ENCODE measurements at regions not wholly inside any gene's neighbourhood (a gene's known extent, or its start where the extent isn't known, plus 50 kb on each side); places are given as distances from the start of the nearest gene placed in this dataset.

DNA sequence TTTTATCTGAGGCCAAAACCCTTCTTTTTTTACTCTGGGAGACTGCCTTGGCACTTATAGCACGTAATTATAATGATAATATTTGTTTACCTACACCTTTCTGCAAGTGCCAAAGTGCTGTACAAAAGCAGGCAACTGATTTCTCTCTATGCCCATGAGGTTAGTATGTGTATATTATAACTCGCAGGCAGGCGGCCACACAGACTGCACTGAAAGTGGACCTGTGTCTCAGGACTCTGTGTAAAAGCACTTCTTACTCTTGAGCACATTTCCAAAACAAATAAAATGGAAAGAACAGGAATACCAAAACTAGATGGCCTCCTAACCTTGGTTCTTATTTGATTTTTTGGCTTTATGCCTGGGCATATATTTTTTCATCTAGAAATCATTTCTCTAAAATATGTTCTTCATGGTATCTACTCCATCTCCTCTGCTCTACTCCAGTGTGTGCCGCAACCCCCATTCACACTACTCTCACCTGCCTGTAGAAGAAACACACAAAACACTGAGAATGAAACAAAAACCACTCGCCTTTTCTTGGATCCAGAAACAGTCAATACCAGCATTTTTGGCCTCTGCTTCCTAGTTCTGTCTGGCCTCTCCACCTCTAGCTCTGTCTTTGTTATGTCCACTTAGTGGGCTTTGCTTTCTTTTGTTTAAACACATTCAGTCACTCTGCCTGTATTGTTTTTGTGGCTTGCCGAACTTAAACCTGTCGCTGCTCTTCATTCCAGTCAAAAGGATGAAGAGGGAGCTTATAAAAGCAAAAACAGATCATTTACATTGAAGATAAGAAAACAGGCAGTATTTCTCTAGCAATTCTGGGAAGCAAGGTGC, 934.5 kb upstream of the TENM3 start:
- DNase-seq, result no peak
- 60% methylated on average over 1 of the region's 7 CpGs for WGBS (ENCODE audit: insufficient coverage, low lambda C conversion rate)
- no peaks in the 10 kb centered on the region for H3K9me3 ChIP-seq (ENCODE audit: control insufficient read depth, low read depth, low read length)
- no peak overlapping the region for H3K27ac ChIP-seq (ENCODE audit: low read length)
- H3K4me3 ChIP-seq (ENCODE audit: low read length), result no peak overlapping the region
- no peaks in the 10 kb centered on the region for H3K36me3 ChIP-seq (ENCODE audit: control insufficient read depth, insufficient read depth, low read length)
- H3K4me1 ChIP-seq (ENCODE audit: control insufficient read depth, insufficient read depth, low read length), result no peaks in the 10 kb centered on the region
- H3K27me3 ChIP-seq (ENCODE audit: control insufficient read depth, insufficient read depth, low read length), result no peaks in the 10 kb centered on the region

DNA sequence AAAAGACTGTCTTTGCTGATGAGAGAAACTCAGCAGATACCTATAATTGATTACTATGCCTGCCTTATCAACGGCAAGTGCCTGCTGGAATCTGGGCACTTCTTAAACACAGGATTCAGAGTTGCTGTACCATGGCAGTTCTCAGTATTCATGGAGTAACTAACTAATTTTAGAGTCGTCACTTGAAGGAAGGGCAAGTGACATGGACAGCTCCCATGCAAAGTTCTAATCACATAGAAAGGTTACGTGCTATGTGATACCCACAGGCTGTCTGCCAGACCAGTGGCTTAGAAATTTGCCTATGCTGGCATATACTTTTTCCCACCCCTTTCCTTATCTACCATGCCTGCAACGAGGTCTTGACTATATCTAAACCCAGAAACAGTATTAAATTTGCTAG, 931.1 kb upstream of the TENM3 start:
- no peak for DNase-seq
- Histone ChIP-seq H3K36me3 (ENCODE audit: control insufficient read depth, insufficient read depth, low read length) (no peaks in the 10 kb centered on the region), H3K4me3 (ENCODE audit: low read length) (no peak overlapping the region), H3K27ac (ENCODE audit: low read length) (no peak overlapping the region), H3K27me3 (ENCODE audit: control insufficient read depth, insufficient read depth, low read length) (no peaks in the 10 kb centered on the region), H3K4me1 (ENCODE audit: control insufficient read depth, insufficient read depth, low read length) (no peaks in the 10 kb centered on the region), H3K9me3 (ENCODE audit: control insufficient read depth, low read depth, low read length) (no peaks in the 10 kb centered on the region)
- WGBS (ENCODE audit: insufficient coverage, low lambda C conversion rate), result no CpG with 5 or more reads among the region's 4 CpGs

DNA sequence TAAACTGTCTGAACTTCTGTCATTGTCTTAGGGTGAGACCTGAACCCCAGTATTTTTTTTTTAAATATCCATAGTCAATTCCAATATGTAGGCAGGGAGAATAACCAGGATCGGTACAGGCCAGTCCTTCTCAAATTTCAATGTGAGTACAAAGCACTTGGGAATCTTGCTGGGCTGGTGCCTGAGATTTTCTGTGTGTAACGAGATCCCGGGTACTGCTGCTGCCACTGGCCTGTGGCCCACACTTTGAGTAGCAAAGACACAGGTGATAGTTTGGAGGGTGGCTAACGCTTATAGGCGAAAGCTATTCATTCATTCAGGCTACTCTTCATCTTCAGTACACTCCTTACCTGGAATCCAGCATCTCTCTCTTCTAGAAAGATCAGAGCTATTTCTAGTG, 923.6 kb upstream of the TENM3 start:
- DNase-seq, result no peak
- 100% methylated on average over 1 of the region's 5 CpGs for WGBS (ENCODE audit: insufficient coverage, low lambda C conversion rate)
- H3K27me3 ChIP-seq (ENCODE audit: control insufficient read depth, insufficient read depth, low read length), result no peaks in the 10 kb centered on the region

DNA sequence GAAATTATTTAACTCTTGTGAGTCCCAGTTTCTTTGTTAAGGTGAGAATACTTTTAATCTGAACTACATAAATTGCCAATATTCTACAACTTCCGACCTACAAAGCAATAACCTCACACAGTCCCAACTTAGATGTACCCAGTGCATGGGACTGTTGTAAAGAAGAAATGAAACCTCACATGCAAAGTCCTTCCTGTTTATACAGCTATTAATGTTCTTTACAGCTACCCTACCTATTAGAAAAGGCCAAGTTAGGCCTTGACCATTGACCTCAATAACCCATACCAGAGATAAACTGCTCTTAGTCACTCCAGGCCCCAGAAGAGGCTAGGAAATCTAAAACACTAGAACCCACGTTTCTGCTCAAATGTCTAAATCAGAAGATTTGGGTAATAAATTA, 920.1 kb upstream of the TENM3 start:
- Histone ChIP-seq H3K27ac (ENCODE audit: low read length) (no peak overlapping the region), H3K4me3 (ENCODE audit: low read length) (no peak overlapping the region), H3K36me3 (ENCODE audit: control insufficient read depth, insufficient read depth, low read length) (no peaks in the 10 kb centered on the region), H3K4me1 (ENCODE audit: control insufficient read depth, insufficient read depth, low read length) (no peaks in the 10 kb centered on the region), H3K9me3 (ENCODE audit: control insufficient read depth, low read depth, low read length) (no peaks in the 10 kb centered on the region), H3K27me3 (ENCODE audit: control insufficient read depth, insufficient read depth, low read length) (no peaks in the 10 kb centered on the region)
- WGBS (ENCODE audit: insufficient coverage, low lambda C conversion rate), result 50% methylated on average over 1 of the region's 2 CpGs
- no peak for DNase-seq

More for the DNA sequence above, 923.6 kb upstream of the TENM3 start:
- H3K9me3 ChIP-seq (ENCODE audit: control insufficient read depth, low read depth, low read length), result no peaks in the 10 kb centered on the region
- no peak overlapping the region for H3K27ac ChIP-seq (ENCODE audit: low read length)
- H3K4me3 ChIP-seq (ENCODE audit: low read length), result no peak overlapping the region
- no peaks in the 10 kb centered on the region for H3K36me3 ChIP-seq (ENCODE audit: control insufficient read depth, insufficient read depth, low read length)
- H3K4me1 ChIP-seq (ENCODE audit: control insufficient read depth, insufficient read depth, low read length), result no peaks in the 10 kb centered on the region

DNA sequence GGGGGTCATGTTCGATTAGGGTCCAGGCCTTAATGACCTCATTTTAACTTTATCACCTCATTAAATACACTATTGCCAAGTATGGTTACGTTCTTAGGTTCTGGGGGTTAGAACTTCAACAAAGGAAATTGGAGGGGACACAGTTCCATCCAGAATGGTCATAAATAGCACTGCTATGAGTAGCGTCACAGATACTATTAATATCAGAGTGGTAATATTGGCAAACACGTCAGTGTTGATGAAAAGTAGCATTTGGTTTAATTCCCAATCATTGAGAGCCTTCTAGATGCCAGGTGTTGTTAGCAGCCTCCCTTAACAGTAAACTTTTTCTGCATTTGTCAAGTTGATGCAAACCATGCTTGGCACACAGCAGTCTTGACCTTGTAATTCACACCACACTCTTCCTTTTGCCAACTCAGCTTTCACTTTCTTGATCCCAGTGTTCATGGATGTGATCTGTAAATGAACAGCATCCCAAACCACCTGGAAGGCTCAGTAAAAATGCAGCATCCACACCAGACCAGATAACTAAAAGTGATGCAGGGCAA, 912.5 kb upstream of the TENM3 start:
- H3K9me3 ChIP-seq (ENCODE audit: control insufficient read depth, low read depth, low read length), result no peaks in the 10 kb centered on the region
- 83% methylated on average over 1 of the region's 4 CpGs for WGBS (ENCODE audit: insufficient coverage, low lambda C conversion rate)
- no peak for DNase-seq
- H3K27ac ChIP-seq (ENCODE audit: low read length), result no peak overlapping the region
- H3K4me1 ChIP-seq (ENCODE audit: control insufficient read depth, insufficient read depth, low read length), result no peaks in the 10 kb centered on the region
- H3K36me3 ChIP-seq (ENCODE audit: control insufficient read depth, insufficient read depth, low read length), result no peaks in the 10 kb centered on the region
- H3K4me3 ChIP-seq (ENCODE audit: low read length), result no peak overlapping the region
- no peaks in the 10 kb centered on the region for H3K27me3 ChIP-seq (ENCODE audit: control insufficient read depth, insufficient read depth, low read length)

DNA sequence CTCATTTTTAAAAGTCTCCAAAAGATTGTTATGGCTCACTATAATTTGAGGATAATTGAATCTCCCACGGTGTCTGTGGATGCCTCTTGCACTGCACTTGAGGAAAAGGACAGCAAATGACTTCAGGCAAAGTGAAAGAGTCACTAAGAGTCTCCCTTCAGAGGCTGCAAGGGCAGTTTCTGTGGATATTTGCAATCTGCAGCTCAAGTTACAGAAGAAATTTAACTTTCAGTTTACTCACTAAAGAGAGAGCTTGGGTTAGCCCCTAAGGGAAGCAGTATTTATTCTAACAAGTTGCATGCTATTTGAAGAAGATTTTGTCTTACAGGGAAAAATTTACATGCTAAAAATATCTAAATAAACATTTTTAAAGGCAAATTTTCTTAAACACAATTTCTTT, 912.0 kb upstream of the TENM3 start:
- H3K27ac ChIP-seq (ENCODE audit: low read length), result no peak overlapping the region
- no peak overlapping the region for H3K4me3 ChIP-seq (ENCODE audit: low read length)
- no peaks in the 10 kb centered on the region for H3K27me3 ChIP-seq (ENCODE audit: control insufficient read depth, insufficient read depth, low read length)
- no peaks in the 10 kb centered on the region for H3K36me3 ChIP-seq (ENCODE audit: control insufficient read depth, insufficient read depth, low read length)
- no peaks in the 10 kb centered on the region for H3K9me3 ChIP-seq (ENCODE audit: control insufficient read depth, low read depth, low read length)
- no peak for DNase-seq
- no CpG with 5 or more reads among the region's 1 CpG for WGBS (ENCODE audit: insufficient coverage, low lambda C conversion rate)
- no peaks in the 10 kb centered on the region for H3K4me1 ChIP-seq (ENCODE audit: control insufficient read depth, insufficient read depth, low read length)

DNA sequence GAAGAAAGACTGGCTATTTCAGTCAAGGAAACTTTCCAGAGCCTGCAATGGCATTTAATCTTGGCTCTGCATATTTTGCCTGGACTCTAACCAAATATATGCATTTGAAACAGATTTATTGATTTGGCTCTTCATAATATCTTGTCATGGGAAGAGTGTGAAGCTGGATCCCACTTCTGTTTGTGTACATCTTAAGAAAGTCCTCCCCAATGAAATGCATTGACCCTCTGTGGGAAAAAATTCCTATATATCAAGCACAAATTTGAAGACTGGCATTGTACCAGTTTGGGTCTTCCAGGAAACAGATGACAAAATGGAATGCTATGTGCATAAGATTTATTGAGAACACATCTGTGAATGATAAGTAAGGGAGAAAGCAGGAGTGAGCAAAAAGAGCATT, 897.3 kb upstream of the TENM3 start:
- Histone ChIP-seq H3K4me3 (ENCODE audit: low read length) (no peak overlapping the region), H3K27me3 (ENCODE audit: control insufficient read depth, insufficient read depth, low read length) (no peaks in the 10 kb centered on the region), H3K36me3 (ENCODE audit: control insufficient read depth, insufficient read depth, low read length) (no peaks in the 10 kb centered on the region), H3K9me3 (ENCODE audit: control insufficient read depth, low read depth, low read length) (no peaks in the 10 kb centered on the region), H3K27ac (ENCODE audit: low read length) (no peak overlapping the region), H3K4me1 (ENCODE audit: control insufficient read depth, insufficient read depth, low read length) (no peaks in the 10 kb centered on the region)
- no peak for DNase-seq

DNA sequence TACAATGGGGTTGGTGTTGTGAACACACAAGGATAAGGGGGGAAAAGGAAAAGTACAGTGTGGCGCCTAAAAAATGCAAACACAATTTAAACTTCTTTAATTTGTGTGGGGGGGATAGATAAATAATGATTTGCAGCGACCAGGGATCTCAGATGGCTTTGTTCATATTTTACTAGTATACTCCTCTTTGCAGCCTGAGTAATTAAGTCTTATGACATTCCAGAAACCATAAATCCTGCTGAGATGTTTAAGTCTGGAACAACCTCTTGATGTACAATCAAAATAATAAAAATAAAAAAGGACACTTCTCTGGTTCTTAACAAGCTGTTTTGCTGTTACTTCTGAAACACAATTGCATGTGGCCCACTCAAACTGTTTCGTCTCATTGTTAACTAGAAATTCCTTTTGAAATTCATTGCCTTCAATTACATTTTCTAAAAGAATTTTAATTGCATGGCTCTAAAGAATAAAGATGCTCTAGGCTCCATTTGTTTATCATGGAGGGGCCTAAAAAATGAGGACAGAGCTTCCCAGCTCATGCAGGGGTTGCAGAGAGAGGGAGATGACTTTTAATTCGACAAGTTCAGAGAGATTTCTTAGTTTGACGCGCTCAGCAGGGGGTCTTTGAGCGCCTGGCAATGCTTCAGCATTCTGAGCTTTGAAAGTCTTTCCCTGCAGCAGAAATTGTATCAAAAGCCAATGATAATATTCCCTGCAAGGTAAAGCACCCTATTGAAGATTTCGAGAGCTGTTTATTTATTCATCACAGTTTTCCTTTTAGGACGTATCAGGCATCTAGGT, 892.4 kb upstream of the TENM3 start:
- Histone ChIP-seq H3K4me1 (ENCODE audit: control insufficient read depth, insufficient read depth, low read length) (no peaks in the 10 kb centered on the region), H3K9me3 (ENCODE audit: control insufficient read depth, low read depth, low read length) (no peaks in the 10 kb centered on the region)
- 70% methylated on average over 3 of the region's 9 CpGs for WGBS (ENCODE audit: insufficient coverage, low lambda C conversion rate)

DNA sequence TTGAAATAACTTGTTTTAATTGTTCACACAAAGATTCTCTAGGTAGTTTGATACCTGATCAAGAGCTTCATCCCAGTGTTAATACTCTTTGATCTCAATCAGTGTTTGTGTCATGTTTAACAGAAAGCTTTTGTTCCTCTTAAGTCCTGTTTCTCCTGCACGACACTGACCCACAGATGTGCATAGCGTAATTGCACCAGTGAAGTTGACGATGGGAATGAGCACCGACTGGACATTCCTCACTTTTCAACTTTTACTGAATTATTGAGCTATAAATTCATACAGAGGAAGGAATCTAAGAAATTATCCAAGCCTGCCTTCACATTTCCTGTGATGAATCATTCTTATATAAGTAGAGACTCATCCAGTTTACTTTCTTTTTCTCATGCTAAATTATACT, 878.7 kb upstream of the TENM3 start:
- no peak for DNase-seq
- WGBS (ENCODE audit: insufficient coverage, low lambda C conversion rate), result no CpG with 5 or more reads among the region's 4 CpGs

More for the DNA sequence above, 892.4 kb upstream of the TENM3 start:
- H3K4me3 ChIP-seq (ENCODE audit: low read length), result no peak overlapping the region
- no peak for DNase-seq
- no peak overlapping the region for H3K27ac ChIP-seq (ENCODE audit: low read length)
- no peaks in the 10 kb centered on the region for H3K36me3 ChIP-seq (ENCODE audit: control insufficient read depth, insufficient read depth, low read length)
- no peaks in the 10 kb centered on the region for H3K27me3 ChIP-seq (ENCODE audit: control insufficient read depth, insufficient read depth, low read length)

DNA sequence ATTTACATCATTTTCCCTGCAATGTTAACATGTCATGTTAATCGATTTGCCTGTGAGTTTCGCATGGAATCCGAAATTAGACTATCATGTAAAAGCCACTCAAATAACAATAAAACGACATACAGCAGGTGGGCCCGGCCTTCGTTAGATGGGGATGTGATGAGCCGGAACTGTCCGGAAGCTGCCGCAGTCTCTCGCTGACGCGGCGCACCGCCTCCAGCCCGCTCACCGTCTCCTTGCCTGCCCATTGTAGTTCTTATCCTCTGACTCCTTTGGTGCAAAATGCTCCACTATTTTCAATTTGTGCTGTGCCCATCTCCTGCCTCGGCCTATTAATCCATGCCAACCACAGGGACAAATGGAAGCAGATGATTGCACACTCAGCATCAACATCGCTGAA, 877.5 kb upstream of the TENM3 start:
- WGBS (ENCODE audit: insufficient coverage, low lambda C conversion rate), result no CpG with 5 or more reads among the region's 18 CpGs

More for the DNA sequence above, 878.7 kb upstream of the TENM3 start:
- Histone ChIP-seq H3K9me3 (ENCODE audit: control insufficient read depth, low read depth, low read length) (no peaks in the 10 kb centered on the region), H3K27ac (ENCODE audit: low read length) (no peak overlapping the region), H3K4me3 (ENCODE audit: low read length) (no peak overlapping the region), H3K4me1 (ENCODE audit: control insufficient read depth, insufficient read depth, low read length) (no peaks in the 10 kb centered on the region), H3K36me3 (ENCODE audit: control insufficient read depth, insufficient read depth, low read length) (no peaks in the 10 kb centered on the region), H3K27me3 (ENCODE audit: control insufficient read depth, insufficient read depth, low read length) (no peaks in the 10 kb centered on the region)

More for the DNA sequence above, 877.5 kb upstream of the TENM3 start:
- Histone ChIP-seq H3K27me3 (ENCODE audit: control insufficient read depth, insufficient read depth, low read length) (no peaks in the 10 kb centered on the region), H3K9me3 (ENCODE audit: control insufficient read depth, low read depth, low read length) (no peaks in the 10 kb centered on the region), H3K36me3 (ENCODE audit: control insufficient read depth, insufficient read depth, low read length) (no peaks in the 10 kb centered on the region), H3K4me1 (ENCODE audit: control insufficient read depth, insufficient read depth, low read length) (no peaks in the 10 kb centered on the region), H3K27ac (ENCODE audit: low read length) (no peak overlapping the region), H3K4me3 (ENCODE audit: low read length) (no peak overlapping the region)
- DNase-seq, result no peak
